ENCODE measurements at regions not wholly inside any gene's neighbourhood (a gene's known extent, or its start where the extent isn't known, plus 50 kb on each side); places are given as distances from the start of the nearest gene placed in this dataset.

GRCh38 chr7:35384761-35385700 is 131.1 kb upstream of the TBX20 start:
- no peak for DNase-seq

- no peak for DNase-seq
Observed at GRCh38 chr7:35380739-35381224, 126.9 kb upstream of the TBX20 start.

- no peak for DNase-seq
Observed at GRCh38 chr7:35379481-35379880, 125.6 kb upstream of the TBX20 start.

GRCh38 chr7:35375516-35375915 is 121.6 kb upstream of the TBX20 start:
- no peak for DNase-seq

- no peak for DNase-seq
Observed at GRCh38 chr7:35374858-35375257, 121.0 kb upstream of the TBX20 start.

GRCh38 chr7:35371221-35371620 is 117.3 kb upstream of the TBX20 start:
- DNase-seq, result no peak

- DNase-seq, result no peak
Observed at GRCh38 chr7:35370687-35371086, 116.8 kb upstream of the TBX20 start.

- no peak for DNase-seq
Observed at GRCh38 chr7:35366167-35367155, 112.6 kb upstream of the TBX20 start.

- no peak for DNase-seq
Observed at GRCh38 chr7:35365523-35365922, 111.6 kb upstream of the TBX20 start.

- DNase-seq, result no peak
Observed at GRCh38 chr7:35362341-35362740, 108.4 kb upstream of the TBX20 start.

- no peak for DNase-seq
Observed at GRCh38 chr7:35359423-35359822, 105.5 kb upstream of the TBX20 start.

- no peak for DNase-seq
Observed at GRCh38 chr7:35356495-35356894, 102.6 kb upstream of the TBX20 start.

GRCh38 chr7:35355911-35356310 is 102.0 kb upstream of the TBX20 start:
- no peak for DNase-seq

GRCh38 chr7:35355199-35355598 is 101.3 kb upstream of the TBX20 start:
- DNase-seq, result no peak

GRCh38 chr7:35353481-35353880 is 99.6 kb upstream of the TBX20 start:
- DNase-seq, result no peak

- no peak for DNase-seq
Observed at GRCh38 chr7:35351466-35351865, 97.6 kb upstream of the TBX20 start.

GRCh38 chr7:35348611-35349400 is 94.9 kb upstream of the TBX20 start:
- no peak for DNase-seq

GRCh38 chr7:35342786-35343185 is 88.9 kb upstream of the TBX20 start:
- DNase-seq, result no peak

GRCh38 chr7:35339811-35340210 is 85.9 kb upstream of the TBX20 start:
- no peak for DNase-seq

- DNase-seq, result no peak
Observed at GRCh38 chr7:35336444-35336843, 82.5 kb upstream of the TBX20 start.

GRCh38 chr7:35334506-35334905 is 80.6 kb upstream of the TBX20 start:
- no peak for DNase-seq

GRCh38 chr7:35333265-35333664 is 79.4 kb upstream of the TBX20 start:
- DNase-seq, result no peak
